IPS-NIHi7 (cell line): ENCODE measurements at regions not wholly inside any gene's neighbourhood (a gene's known extent, or its start where the extent isn't known, plus 50 kb on each side); places are given as distances from the start of the nearest gene placed in this dataset.
"Not testable (repeated sequence)": the region's sequence is repeated elsewhere in the genome, so short reads cannot be mapped to it uniquely, and the experiment has no call there.

Source experiments
- DNase-seq: peaks from one replicate; pipeline ENCODE4 v3.0.0; 2012; ENCODE audit warnings: mixed read lengths; ENCODE audit errors: extremely low spot score

- DNase-seq: no peak
Observed at GRCh38 chr12:30345744-30346471, 349.8 kb downstream of the IPO8 start.

DNA sequence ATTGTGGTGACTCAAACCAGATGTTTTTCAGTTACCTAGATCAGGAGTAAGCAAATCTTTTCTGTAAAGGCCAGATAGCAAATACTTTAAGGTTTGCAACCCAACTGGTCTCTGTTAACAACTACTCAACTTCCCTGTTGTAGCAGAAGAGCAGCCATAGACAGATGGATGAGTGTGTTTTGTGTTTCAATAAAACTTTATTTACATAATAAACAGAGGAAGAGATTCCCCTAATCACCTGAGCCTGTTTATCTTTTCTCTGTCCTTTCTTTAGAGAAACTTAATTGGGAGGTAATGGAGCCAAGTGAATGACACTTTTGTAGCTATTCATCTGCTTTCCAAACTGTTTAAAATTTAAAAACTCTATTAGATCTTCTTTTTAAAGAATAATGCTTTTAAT, 365.1 kb downstream of the IPO8 start:
- no peak for DNase-seq

DNA sequence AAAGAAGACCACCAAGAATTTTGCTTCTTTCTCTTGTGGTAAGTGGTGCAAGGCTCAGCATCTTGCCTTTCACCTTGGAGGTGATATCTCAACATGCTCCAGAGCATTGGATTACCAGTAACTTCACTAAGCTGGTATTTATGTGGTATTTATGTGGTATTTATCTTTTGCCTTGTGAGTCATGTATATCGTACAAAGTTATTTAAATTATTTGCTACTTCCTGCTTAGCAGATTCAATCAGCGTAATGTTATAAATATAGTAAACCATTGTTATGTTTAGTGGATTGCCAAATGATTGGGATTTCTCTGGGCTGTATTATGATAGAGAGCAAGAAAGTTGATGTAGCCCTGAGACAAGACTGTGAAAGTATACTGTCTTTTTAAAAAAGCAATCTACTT, 366.4 kb downstream of the IPO8 start:
- no peak for DNase-seq

- DNase-seq: peak; percentile 31
Observed at GRCh38 chr12:30323008-30323407, 372.7 kb downstream of the IPO8 start.

GRCh38 chr12:30320561-30320960, 375.1 kb downstream of the IPO8 start:
- DNase-seq: no peak

DNA sequence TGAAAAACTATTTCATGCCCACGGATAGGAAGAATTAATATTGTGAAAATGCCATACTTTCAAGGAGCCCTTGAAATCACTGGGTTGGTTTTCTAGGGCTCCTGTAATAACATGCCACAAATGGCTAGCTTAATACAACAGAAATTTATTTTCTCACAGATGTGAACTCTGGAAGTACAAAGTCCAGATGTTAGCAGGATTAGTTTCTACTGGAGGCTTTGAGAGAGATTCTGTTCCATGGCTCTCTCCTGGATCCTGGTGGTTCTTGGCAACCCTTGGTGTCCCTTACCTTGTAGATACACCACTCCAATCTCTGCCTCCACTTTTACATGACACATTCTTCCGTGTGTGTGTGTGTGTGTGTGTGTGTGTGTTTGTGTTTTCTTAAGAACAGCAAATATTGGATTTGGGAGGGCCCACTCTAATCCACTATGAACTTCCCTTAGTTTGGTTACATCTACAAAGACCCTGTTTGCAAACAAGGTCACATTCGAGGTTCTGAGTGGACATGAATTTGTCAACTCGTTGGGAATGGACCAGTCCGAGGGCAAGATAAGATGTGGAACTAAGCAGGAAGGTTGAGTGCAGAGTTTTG, 381.1 kb downstream of the IPO8 start:
- DNase-seq: no peak

- no peak for DNase-seq
Observed at GRCh38 chr12:30308010-30308717, 387.5 kb downstream of the IPO8 start.

DNA sequence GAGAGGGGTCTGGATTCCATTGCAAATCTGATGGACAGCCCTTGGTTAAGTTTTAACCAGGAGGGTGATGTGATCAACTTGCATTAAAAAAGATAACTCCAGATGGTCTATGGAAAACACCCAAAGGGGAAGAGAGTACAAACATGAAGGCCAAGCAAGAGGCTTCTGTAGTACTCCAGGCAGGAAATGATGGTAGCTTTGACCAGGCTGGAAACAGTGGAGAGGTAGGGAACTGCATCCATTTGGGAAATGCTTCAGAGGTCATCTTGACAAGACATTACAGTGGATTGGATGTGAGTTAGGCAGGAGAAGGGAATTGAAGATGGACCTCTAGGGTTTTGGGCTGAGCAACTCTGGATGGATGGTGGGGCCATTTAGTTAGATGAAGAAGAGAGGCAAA, 391.1 kb downstream of the IPO8 start:
- no peak for DNase-seq

DNA sequence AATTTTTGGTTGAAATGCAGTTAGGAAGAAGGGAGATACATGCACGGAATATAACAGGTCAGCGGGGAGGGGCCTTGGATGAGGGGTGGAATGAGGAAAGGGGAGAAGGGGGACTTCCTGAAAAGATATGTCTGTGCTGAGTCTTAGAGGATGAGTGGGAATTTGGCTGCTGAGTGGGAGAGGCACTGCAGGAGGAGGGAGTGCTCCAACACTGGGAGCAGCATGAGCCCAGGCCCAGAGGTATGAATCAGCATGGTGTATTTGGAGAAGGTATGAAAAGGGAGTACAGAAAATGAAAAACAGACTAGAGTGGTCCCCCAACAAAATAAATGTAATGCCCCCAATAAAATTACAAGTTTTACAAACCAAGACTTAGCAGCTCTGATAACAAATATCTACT, 394.4 kb downstream of the IPO8 start:
- DNase-seq: no peak

GRCh38 chr12:30296486-30296885, 399.2 kb downstream of the IPO8 start:
- DNase-seq: no peak

DNA sequence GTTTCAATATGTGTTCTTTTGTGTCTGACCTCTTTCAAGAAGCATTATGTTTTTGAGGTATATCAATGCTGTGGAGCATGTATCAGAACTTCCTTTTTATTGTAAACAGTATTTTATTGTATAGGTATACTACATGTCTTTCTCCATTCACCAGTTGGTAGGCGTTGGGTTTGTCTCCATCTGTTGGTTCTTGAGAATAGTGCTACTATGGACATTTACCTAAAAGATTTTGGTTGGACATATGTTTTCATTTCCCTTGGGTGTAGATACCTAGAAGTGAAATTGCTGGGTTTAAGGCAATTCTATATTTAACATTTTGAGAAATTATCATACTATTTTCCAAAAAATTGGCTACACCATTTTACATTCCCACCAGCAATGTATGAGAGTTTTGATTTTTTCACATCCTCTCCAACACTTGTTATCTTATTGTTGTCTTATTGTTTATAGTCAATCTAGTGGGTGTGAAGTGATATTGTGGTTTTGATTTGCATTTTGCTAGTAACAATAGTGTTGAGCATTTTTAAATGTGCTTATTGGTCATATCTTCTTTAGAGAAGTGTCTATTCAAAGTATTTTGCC, 409.2 kb downstream of the IPO8 start:
- peak; percentile 38 for DNase-seq

- no peak for DNase-seq
Observed at GRCh38 chr12:30278401-30278800, 417.3 kb downstream of the IPO8 start.

DNA sequence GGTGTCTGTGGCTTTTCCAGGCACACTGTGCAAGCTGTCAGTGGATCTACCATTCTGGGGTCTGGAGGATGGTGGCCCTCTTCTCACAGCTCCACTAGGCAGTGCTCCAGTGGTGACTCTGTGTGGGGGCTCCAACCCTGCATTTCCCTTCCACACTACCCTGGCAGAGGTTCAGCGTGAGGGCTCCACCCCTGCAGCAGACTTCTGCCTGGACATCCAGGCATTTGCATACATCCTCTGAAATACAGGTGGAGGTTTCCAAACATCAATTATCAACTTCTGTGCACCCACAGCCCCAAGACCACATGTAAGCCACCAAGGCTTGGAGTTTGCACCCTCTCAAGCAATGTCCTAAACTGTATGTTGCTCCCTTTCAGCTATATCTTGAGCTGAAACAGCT, 423.2 kb downstream of the IPO8 start:
- DNase-seq: not testable (repeated sequence)

GRCh38 chr12:30269496-30269895, 426.2 kb downstream of the IPO8 start:
- DNase-seq: no peak

DNA sequence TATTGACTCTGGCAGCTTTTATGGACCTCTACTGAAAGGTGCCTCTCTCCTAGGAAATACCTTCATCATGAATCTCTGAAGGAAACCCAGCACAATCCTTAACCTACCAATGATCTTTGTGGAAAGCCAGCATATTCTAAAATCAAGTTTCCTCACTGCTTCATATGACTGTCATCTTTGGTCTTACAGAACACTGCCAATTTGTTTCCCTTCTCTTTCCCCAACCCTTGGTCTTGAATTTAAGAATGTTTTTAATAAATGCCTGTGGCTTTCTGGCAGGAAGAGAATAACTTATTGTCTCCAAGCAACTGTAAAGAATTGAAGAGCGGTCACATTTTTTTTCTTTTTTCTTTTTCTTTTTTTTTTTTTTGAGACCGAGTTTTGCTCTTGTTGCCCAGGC, 427.6 kb downstream of the IPO8 start:
- DNase-seq: no peak

GRCh38 chr12:30263434-30263833, 432.2 kb downstream of the IPO8 start:
- DNase-seq: no peak

GRCh38 chr12:30257618-30258017, 438.1 kb downstream of the IPO8 start:
- DNase-seq: no peak

DNA sequence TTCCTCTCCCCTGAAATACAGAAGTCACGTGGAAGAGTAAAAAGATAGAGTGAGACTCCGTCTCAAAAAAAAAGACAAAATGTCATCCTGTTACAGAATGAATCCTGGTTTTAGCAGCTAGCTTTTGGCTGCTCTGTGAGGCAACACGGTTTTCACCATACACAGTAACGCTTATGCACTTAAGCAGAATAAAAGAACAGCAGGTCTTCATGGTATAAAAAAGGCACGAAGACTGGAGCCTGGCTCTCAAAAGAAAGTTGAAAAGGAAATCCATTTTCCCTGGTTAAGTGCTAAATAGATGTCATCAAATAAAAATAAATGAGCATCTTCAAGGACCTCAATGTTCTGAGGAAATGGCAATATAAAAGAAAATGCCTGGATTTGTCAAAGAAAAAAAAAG, 444.1 kb downstream of the IPO8 start:
- DNase-seq: no peak

DNA sequence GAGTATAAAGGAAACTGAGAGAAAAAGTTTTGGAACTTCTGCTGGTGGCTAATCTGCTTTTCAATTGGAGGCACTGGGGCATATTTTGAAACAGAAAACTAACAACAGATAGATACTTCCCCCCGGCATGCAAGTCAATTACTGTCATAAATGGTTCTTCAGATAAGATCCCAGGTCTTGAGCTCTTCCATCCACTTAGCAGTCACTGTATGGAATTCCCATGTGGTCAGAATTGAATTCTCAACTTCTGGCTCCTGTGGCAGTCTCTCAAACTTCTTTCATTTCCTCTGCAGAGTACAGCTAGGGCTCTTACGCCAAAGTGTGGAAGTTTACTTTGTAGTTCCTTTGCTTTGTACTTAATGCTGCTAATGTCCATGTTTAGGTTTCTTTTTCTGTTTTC, 452.2 kb downstream of the IPO8 start:
- DNase-seq: no peak

DNA sequence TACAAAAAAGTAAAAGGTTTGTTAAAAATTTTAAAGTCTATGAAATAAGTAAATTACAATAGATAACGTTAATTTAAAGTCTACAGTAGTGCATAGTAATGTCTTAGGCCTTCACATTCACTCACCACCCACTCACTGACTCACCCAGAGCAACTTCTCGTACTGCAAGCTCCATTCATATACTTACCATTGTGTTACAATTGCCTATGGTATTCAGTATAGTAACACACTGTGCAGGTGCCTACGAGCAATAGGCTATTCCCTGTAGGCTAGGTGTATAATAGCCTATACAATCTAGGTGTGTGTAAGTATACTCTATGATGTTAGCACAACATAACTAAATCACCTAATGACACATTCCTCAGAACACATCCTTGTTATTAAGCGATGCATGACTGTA, 435.3 kb upstream of the TMTC1 start:
- no peak for DNase-seq

DNA sequence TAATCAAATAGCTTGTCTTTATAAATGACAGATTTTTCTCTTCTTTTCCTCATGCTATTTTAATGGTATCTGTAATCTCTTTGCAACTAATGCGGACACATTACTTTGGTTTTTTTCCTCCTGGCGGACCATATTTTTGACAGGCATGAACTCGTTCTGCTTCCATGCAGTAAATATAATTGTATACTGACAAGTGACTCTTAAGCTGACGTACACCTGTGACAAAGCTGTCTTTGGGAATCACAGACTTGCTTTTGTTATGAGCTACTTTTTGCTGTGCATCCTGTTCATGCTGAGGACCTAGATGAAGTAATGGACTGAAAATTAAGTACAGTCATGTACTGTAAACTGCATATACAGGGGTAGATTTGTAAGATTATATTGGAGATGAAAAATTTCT, 434.3 kb upstream of the TMTC1 start:
- DNase-seq: no peak

GRCh38 chr12:30213166-30213565, 429.4 kb upstream of the TMTC1 start:
- no peak for DNase-seq

DNA sequence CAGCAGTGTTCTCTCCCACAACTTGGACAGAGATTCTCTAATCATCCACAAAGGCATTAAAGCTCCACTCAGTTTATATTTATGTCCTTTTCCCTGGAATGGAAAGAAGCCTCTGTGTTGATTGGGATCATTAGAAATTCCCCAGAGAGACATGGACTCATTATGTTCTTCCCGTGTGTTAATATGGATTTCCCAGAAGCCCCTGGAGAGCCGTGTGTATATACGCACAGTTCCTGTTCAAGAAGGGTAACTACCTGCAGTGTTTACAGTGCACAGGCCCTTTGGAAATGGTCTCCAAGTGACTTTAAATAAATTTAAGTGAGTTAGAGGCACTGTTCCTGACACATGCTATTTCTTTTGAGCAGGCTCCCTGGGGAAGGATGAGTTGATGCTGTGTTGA, 428.0 kb upstream of the TMTC1 start:
- DNase-seq: no peak
